Astrocyte (in vitro differentiated cells and primary cell): ENCODE measurements at regions not wholly inside any gene's neighbourhood (a gene's known extent, or its start where the extent isn't known, plus 50 kb on each side); places are given as distances from the start of the nearest gene placed in this dataset.

Source experiments
- EZH2 ChIP-seq: IDR thresholded peaks from 2 replicates; pipeline ENCODE4 v1.6.1; 2012; ENCODE audit warnings: mild to moderate bottlenecking, low read length, inconsistent platforms; ENCODE audit not compliant: insufficient read depth
- TF ChIP-seq, protein P1 (sequence below): IDR thresholded peaks from 2 replicates; pipeline ENCODE4 v1.5.1; 2011; ENCODE audit warnings: low read depth, mild to moderate bottlenecking, inconsistent platforms, low read length, moderate library complexity; ENCODE audit not compliant: insufficient read depth

- TF ChIP-seq, protein P1, sequence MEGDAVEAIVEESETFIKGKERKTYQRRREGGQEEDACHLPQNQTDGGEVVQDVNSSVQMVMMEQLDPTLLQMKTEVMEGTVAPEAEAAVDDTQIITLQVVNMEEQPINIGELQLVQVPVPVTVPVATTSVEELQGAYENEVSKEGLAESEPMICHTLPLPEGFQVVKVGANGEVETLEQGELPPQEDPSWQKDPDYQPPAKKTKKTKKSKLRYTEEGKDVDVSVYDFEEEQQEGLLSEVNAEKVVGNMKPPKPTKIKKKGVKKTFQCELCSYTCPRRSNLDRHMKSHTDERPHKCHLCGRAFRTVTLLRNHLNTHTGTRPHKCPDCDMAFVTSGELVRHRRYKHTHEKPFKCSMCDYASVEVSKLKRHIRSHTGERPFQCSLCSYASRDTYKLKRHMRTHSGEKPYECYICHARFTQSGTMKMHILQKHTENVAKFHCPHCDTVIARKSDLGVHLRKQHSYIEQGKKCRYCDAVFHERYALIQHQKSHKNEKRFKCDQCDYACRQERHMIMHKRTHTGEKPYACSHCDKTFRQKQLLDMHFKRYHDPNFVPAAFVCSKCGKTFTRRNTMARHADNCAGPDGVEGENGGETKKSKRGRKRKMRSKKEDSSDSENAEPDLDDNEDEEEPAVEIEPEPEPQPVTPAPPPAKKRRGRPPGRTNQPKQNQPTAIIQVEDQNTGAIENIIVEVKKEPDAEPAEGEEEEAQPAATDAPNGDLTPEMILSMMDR, result no peak
- TF ChIP-seq EZH2, result no peak
These were observed 193.5 kb upstream of the FTMT start for GRCh38 chr5:121658221-121658620.
